Thoracic aorta (tissue), 2 donors: ENCODE measurements at regions not wholly inside any gene's neighbourhood (a gene's known extent, or its start where the extent isn't known, plus 50 kb on each side); places are given as distances from the start of the nearest gene placed in this dataset.

ENCODE experiments used
- ATAC-seq: fragments of 150-250 bp; one replicate; pipeline ENCODE4 v1.8.0; 2017; ENCODE audit warnings: low read depth; ENCODE audit not compliant: insufficient number of reproducible peaks, low FRiP score
- DNase-seq: peaks from one replicate; pipeline ENCODE4 v3.0.0-alpha.2; 2020; ENCODE audit warnings: low spot score
- H3K27ac ChIP-seq, 2 donors: fragments of 200-600 bp; sonication (generic); 1 replicate in 1 of 2; 2 replicates in 1 of 2; pipeline ENCODE4 v1.5.1; 2016; ENCODE audit warnings: mild to moderate bottlenecking in 2 of 2, moderate library complexity in 2 of 2
- H3K27me3 ChIP-seq: fragments of 200-600 bp; sonication (generic); replicated peaks from 2 replicates; pipeline ENCODE4 v1.6.0; 2016; ENCODE audit warnings: mild to moderate bottlenecking; ENCODE audit not compliant: insufficient read depth
- H3K36me3 ChIP-seq: fragments of 200-600 bp; sonication (generic); one replicate; pipeline ENCODE4 v1.5.1; 2016
- H3K4me1 ChIP-seq, 2 donors: fragments of 200-600 bp; sonication (generic); 1 replicate in 1 of 2; 2 replicates in 1 of 2; pipeline versions ENCODE4 v1.5.1 to v1.6.0; 2016; ENCODE audit warnings: low read depth in 2 of 2, mild to moderate bottlenecking in 1 of 2; ENCODE audit not compliant: control insufficient read depth in 1 of 2
- H3K4me3 ChIP-seq: fragments of 200-600 bp; sonication (generic); 2 replicates; pipeline ENCODE4 v1.5.1; 2016; ENCODE audit warnings: mild to moderate bottlenecking
- H3K9me3 ChIP-seq: fragments of 200-600 bp; sonication (generic); 2 replicates; pipeline ENCODE4 v1.5.1; 2016
- TF ChIP-seq, protein P1 (sequence below): fragments of 200-600 bp; sonication (generic); IDR thresholded peaks from one replicate; pipeline ENCODE4 v1.5.1; 2019; ENCODE audit warnings: antibody characterized with exemption

DNA sequence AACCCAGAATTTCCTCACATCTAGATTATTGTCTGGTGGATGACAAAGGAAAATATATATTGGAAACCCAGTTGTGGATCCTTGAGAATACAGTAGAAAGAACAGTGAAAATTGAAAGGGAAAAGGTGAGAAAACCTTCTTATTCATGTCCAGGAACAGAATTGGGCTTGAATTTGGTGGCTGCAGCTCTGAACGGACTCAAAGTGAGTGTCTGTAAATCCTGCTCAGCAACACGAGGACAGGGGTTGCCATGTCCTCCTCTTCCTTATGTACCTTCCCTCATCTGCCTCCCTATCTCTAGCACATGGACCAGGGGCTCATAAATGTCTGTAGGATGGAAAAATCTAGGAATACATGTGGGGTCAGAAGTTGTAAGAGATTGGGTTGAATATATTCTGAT is 152.2 kb downstream of the RPIA start:
- DNase-seq = no peak
- ATAC-seq = no peak
- no peaks in the 10 kb centered on the region for H3K36me3 ChIP-seq
- H3K9me3 ChIP-seq = no peaks in the 10 kb centered on the region
- H3K27me3 ChIP-seq = no peaks in the 10 kb centered on the region
- H3K4me3 ChIP-seq = no peak overlapping the region
- H3K27ac ChIP-seq = no peak overlapping the region
- TF ChIP-seq, protein P1, sequence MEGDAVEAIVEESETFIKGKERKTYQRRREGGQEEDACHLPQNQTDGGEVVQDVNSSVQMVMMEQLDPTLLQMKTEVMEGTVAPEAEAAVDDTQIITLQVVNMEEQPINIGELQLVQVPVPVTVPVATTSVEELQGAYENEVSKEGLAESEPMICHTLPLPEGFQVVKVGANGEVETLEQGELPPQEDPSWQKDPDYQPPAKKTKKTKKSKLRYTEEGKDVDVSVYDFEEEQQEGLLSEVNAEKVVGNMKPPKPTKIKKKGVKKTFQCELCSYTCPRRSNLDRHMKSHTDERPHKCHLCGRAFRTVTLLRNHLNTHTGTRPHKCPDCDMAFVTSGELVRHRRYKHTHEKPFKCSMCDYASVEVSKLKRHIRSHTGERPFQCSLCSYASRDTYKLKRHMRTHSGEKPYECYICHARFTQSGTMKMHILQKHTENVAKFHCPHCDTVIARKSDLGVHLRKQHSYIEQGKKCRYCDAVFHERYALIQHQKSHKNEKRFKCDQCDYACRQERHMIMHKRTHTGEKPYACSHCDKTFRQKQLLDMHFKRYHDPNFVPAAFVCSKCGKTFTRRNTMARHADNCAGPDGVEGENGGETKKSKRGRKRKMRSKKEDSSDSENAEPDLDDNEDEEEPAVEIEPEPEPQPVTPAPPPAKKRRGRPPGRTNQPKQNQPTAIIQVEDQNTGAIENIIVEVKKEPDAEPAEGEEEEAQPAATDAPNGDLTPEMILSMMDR = no peak
- H3K4me1 ChIP-seq = no peaks in the 10 kb centered on the region

DNA sequence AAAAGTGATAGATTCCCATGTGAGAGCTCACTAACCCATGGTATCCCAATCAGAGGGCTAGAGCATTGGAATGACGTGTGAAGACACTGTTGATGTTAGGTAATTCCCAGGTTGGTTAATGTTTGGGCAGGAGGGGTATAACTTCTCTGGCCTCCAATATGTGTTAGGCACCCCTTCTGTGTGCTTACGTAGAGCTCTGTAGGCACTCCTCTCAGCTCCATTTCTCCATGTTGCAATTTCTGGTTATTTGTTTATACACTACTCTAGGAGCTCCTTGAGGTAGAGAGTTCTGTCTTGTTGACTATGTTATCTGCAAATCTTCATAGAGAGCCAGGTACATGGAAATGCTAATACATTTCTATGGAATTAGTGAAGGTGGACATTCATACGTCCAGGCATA is 153.5 kb downstream of the RPIA start:
- no peaks in the 10 kb centered on the region for H3K9me3 ChIP-seq
- TF ChIP-seq, protein P1 = no peak
- H3K4me3 ChIP-seq = no peak overlapping the region
- no peak overlapping the region for H3K27ac ChIP-seq
- H3K27me3 ChIP-seq = no peaks in the 10 kb centered on the region
- H3K4me1 ChIP-seq = no peaks in the 10 kb centered on the region
- H3K36me3 ChIP-seq = no peaks in the 10 kb centered on the region
- ATAC-seq (no peak), DNase-seq (no peak)

DNA sequence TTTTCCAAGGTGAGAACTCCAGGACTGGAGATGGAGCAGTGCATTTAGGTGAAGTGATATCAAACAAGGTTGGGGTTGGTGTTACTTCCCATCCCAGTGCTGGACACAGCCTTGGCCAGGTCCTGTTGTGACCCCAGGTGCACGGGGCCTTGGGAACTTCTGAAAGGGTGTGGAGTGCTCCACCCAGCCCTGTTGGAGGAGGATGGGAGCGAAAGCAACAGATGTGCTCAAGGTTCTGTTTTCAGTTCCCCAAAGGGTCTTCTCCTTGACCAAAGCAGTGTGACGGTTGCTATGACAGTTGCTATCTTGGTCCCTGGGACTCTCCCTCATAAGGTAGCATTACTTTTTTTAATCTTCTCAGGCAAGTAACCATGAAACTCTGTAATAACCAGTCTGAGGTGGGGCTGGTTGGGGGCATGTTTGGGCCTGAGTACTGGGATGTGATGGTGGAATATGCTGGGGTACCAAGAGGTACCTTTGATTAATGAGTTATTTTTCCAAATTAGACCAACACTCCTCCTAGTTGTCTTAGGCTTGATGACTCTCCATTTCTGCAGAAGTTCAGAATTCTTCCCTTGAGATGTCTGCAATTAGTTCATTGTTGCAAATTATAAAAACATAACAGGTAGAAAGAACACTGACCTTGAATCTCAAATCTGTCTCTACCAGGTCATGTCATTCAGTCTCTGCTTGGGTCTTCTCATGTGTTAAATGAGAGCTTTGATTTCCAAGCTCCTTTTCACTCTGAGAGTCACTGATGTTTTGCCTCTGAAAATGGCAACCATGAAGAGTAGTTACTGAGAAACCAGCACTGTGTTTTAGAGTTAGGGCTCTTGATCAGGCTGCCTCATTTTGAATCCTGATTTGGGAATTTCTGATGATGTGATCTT is 154.5 kb downstream of the RPIA start:
- TF ChIP-seq, protein P1 = no peak
- Histone ChIP-seq H3K9me3 (no peaks in the 10 kb centered on the region), H3K27ac (no peak overlapping the region), H3K27me3 (no peaks in the 10 kb centered on the region), H3K4me1 (no peaks in the 10 kb centered on the region), H3K4me3 (no peak overlapping the region), H3K36me3 (no peaks in the 10 kb centered on the region)
- no peak for ATAC-seq
- DNase-seq = no peak

DNA sequence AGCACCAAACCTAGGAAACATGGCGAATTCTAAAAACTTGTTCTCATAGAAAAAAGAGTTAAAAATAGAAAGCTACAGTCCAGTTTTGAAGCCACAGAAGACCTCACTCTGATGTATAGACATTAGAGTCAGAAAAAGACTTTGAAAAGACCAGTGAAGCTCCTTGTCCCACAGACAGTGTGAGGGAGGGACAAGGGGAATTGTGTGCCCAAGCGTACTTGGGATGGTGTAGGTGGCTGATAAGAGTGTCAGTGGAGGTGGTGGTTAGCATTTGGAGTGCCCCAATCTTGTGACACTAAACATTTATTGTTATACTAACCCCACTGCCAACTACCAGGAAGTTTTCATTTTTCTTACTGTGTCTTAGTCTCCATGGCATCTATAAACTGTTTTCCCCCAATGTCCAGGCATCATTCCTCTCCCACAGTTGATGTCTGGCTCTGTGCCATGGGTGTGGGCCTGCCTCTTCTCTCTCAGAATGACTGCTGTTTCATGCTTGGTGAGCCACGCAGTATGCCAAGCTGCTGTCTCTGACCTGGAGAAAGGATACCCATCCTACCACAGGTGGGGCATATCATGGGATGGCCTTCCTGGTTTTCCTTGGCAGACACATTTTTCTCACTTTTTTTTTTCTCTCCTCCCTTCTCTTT is 161.4 kb downstream of the RPIA start:
- Histone ChIP-seq H3K36me3 (no peaks in the 10 kb centered on the region), H3K27ac (no peak overlapping the region), H3K27me3 (no peaks in the 10 kb centered on the region), H3K9me3 (no peaks in the 10 kb centered on the region), H3K4me3 (no peak overlapping the region), H3K4me1 (no peaks in the 10 kb centered on the region)
- TF ChIP-seq, protein P1 = no peak
- ATAC-seq = no peak
- DNase-seq = no peak

DNA sequence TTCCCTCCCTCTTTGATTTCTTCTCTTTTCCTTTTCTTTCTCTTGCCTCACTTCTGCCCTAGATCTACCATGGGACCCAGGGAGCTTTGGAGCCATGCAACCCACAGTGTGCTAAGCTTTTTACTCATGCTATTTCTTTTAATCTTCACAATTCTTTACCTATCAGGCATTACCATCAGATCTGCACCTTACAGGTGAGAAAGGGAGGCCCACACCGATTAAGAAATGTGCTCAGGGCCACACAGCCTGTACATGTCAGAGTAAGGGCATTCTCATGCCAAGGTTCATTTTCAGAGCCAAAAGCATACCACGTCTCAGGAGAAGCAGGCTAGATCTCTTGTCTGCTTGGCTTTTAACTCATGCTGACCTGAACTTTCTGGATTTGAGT is 161.9 kb downstream of the RPIA start:
- TF ChIP-seq, protein P1 = no peak
- Histone ChIP-seq H3K27me3 (no peaks in the 10 kb centered on the region), H3K4me3 (no peak overlapping the region), H3K36me3 (no peaks in the 10 kb centered on the region), H3K4me1 (no peaks in the 10 kb centered on the region), H3K27ac (no peak overlapping the region), H3K9me3 (no peaks in the 10 kb centered on the region)
- DNase-seq = no peak
- no peak for ATAC-seq
